Islet of Langerhans (tissue), 1 donor: ENCODE measurements at regions not wholly inside any gene's neighbourhood (a gene's known extent, or its start where the extent isn't known, plus 50 kb on each side); places are given as distances from the start of the nearest gene placed in this dataset.

ENCODE experiments used
- FAIRE-seq: peaks from one replicate; lab custom pipeline; 2011; peaks lifted over from hg19 to GRCh38; lab: Jason Lieb, UNC

GRCh38 chr2:144213797-144214196, 306.1 kb downstream of the ZEB2 start:
- FAIRE-seq: no peak

GRCh38 chr2:144211826-144212225, 308.1 kb downstream of the ZEB2 start:
- no peak for FAIRE-seq

DNA sequence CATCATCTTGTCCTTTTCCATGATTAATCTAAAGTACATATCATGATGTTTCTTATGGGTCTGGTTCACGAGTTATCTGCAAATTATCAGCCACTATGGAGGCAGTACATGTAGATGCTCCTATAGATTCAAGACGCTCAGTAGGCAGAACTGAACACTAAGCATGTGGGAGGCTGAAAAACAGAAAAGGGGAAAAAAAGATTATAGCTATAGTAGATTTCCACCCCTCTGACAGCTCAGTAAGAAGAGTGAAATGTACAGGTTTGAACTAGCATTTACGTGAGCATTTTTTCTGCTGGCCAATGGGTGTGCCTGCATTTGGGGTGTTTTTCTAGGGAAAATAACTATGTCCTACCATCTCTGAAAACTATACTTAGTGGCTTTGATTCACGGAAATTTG, 308.9 kb downstream of the ZEB2 start:
- FAIRE-seq: no peak

GRCh38 chr2:144210076-144210475, 309.8 kb downstream of the ZEB2 start:
- no peak for FAIRE-seq

GRCh38 chr2:144208924-144209323, 311.0 kb downstream of the ZEB2 start:
- FAIRE-seq: no peak

DNA sequence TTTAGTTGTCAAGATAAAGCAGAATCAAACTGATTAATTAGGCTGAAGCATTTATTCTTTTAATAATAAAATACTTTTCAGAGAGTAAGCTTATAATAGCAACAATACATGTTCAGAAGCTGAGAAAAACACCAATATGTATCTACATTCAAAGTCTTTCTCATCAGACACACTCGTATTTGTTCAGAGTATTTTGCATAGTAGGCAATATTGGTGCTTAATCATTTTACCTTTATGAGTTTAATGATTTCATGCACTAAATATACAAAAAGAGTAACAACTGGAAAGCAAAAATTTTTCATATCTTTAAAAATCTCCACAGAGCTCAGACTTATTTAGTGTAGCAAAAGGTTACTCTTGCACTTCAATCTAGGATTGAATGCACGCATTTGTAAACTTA, 313.9 kb downstream of the ZEB2 start:
- FAIRE-seq: no peak

GRCh38 chr2:144201868-144202468, 318.0 kb downstream of the ZEB2 start:
- FAIRE-seq: no peak

- FAIRE-seq: no peak
These were observed 318.8 kb downstream of the ZEB2 start for GRCh38 chr2:144201126-144201525.

DNA sequence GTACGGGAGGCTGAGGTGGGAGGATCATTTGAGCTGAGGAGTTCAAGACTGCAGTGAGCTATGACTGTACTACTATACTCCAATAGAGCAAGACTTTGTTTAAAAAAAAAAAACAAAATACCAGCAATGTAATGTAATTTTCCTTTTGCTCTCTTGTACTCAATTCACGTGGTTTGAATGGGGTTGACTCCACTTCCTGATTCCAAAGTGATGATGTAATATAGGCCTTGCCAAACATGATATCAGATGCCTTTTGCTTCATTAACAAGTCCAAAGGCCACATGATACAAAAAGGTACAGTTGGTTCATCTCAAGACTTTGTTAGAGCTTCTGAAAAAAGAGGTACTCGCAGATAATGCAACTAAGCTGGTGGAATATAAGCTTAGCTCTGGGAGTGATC, 321.8 kb downstream of the ZEB2 start:
- FAIRE-seq: no peak

- FAIRE-seq: no peak
These were observed 325.4 kb downstream of the ZEB2 start for GRCh38 chr2:144194326-144195071.

GRCh38 chr2:144190908-144191605, 328.9 kb downstream of the ZEB2 start:
- peak; percentile 5 for FAIRE-seq

DNA sequence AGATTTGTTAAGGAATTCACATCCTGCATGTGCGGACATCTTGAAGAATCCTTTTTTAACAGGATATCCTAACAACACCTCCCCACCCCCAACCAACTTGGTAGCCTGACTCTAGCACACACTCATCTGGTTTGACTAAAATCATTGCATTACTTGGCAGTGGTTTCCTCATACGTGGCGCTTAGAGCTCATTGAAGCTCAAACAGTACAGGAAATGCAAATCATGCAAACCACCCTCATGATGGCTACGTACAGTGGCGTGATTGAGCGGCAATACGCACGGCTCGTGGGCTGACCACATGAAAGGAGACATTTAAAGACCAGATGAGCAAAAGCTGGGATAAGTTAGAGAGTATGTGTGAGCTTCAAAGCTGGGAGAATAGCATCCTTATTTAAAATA, 336.2 kb downstream of the ZEB2 start:
- FAIRE-seq: no peak

DNA sequence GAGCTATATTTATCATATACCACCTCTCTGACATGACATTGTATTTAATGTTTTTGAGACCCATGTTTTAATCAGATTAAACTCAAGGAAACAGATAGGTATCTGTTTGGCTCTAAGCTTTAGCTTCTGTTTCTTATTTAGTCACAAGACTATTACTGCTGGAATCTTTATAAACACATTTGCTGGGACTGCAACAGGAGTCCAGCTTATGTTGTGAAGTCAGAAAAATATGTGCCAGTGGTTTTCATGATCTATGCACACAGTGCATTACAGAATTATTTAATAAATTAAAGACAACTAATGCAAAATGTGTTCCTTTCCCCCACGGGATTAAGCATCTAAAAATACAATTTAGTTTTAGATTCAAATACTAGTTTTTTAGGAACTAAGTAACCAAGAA, 338.9 kb downstream of the ZEB2 start:
- FAIRE-seq: no peak

- no peak for FAIRE-seq
These were observed 339.8 kb downstream of the ZEB2 start for GRCh38 chr2:144180131-144180530.

GRCh38 chr2:144170179-144170578, 349.7 kb downstream of the ZEB2 start:
- no peak for FAIRE-seq

DNA sequence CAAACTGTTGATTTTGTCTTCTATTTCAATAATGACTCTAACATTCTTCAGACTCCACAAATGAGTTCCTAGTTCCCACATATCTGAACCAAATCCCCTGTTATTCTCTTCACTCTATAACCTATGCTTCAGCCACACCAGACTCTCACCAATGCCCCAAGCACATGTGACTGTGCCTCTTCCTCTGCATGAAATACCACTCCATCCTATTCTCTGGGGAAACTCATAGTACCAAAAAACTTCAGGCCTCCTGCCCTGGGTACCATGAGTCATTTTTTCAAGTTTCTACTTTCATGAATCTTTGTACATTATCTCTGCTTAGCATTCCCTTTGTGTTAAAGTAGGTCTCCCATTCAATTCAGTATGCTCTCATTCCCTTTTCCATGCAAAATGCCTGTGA, 353.2 kb downstream of the ZEB2 start:
- FAIRE-seq: no peak

- FAIRE-seq: no peak
These were observed 354.2 kb downstream of the ZEB2 start for GRCh38 chr2:144165599-144166250.

GRCh38 chr2:144163592-144163991, 356.3 kb downstream of the ZEB2 start:
- no peak for FAIRE-seq

- FAIRE-seq: no peak
These were observed 357.3 kb downstream of the ZEB2 start for GRCh38 chr2:144162652-144163051.

DNA sequence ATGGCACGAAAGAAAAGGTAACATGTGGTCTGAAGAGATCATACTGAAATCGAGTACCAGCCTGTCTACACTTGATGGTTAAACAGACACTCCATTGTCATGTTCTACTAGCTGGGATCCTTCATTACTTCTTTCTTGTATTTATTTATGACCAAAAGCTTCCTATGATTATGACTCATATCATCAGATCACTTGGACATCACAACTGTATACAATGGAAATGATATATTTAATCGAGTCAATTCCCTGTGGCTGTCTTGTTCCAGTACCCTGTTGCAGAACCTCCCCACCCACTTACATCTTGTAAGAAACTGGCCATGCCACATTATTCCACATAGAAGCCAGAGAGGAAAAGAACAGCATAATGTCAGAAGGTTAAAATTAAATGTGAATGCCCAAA, 358.9 kb downstream of the ZEB2 start:
- no peak for FAIRE-seq

DNA sequence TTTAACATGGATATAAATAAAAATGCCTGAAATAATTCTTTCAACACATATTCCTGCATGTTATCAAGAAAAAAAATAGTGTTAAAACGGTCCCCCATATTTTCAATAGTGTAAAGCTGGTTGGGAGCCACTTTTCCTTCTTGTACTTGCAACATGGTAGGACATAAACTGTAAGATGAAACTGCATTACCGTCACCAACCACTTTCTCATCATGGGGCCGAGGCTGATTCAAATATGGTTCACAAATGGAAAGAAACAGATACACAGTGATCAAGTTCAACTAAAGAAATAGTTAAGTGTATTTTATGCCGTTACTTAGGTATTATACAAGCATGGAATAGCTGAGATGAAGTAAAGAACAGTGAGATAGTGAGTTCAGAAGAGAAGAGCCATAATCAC, 360.7 kb downstream of the ZEB2 start:
- no peak for FAIRE-seq

- FAIRE-seq: no peak
These were observed 361.8 kb downstream of the ZEB2 start for GRCh38 chr2:144158096-144158495.
